CD4-positive, alpha-beta T cell treated with Interleukin-1 beta for 1 hour (primary cell): ENCODE measurements at regions not wholly inside any gene's neighbourhood (a gene's known extent, or its start where the extent isn't known, plus 50 kb on each side); places are given as distances from the start of the nearest gene placed in this dataset.

Source experiments
- DNase-seq, 2 donors: peaks; one replicate each; pipeline ENCODE4 v3.0.0-alpha.2; 2020 to 2022

DNA sequence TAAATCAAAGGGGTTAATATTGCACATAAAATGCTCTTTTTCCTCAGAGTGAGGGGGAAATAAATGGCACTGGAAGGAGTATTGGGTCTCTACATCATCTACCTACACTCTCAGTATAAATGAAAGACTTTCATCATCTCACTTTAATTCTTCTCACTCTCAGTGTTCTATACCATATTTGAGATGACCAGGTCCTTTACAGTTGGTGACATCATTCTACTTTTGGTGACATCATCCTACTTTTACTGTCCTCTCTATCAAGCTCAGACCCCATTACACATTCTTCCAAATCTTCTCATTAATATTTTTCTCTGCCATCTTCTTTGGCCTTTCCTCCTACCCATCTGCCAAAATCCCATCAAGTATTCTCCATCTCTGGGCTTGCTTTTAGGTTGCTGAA lies 74.6 kb upstream of the TMEM106B start:
- no peak for DNase-seq

DNA sequence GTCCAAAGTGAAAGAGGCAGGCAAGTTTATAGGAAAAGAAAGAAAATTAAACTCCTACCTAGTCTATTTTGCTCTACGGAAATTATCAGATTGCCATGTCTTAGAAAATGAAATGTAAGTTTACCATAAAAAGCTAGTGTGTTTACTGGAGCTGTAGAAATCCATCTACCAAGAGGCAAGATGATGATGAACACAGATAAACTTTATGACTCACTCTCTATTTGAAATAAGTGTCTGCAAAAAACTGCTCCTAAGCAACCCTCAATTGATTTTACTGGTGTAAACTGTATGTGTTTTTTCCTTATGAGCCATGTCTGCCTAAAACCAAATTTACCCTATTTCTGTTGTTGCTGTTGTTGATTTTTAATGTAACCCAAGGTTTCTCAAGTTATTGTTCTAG lies 73.8 kb upstream of the TMEM106B start:
- DNase-seq = no peak

DNA sequence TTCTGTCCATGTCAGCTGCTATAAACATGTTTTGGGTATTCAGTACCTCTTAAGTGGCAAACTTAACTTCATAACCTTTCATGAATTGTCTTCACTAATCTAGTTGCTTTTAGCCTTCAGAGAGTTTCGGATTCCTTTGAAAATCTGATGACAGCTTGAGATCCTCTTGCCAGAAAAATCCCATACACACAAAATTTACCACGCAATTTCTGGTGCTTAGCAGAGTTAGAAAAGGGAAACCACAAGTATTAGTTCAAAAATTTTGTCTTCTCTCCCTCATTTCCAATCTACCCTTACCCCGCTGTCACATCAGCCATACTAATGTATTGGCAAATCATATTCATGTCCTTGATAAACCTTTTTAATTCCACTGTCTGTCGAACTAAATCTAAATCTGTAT lies 72.7 kb upstream of the TMEM106B start:
- DNase-seq = no peak

DNA sequence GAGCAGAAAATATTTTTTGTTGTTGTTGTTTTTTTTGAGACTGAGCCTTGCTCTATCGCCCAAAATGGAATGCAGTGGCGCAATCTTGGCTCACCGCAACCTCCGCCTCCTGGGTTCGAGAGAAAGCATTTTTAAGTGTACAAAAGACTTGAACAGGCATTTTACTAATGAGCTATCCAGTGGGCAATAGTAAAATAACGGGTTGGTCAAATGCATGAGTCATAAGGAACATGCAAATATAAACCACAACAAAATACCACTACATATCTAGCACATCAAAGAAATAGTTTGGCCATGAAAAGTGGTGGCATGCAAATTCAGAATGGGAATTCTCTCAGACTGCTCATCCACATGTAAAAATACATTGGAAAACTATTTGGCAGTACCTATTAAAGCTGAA lies 71.7 kb upstream of the TMEM106B start:
- no peak for DNase-seq

DNA sequence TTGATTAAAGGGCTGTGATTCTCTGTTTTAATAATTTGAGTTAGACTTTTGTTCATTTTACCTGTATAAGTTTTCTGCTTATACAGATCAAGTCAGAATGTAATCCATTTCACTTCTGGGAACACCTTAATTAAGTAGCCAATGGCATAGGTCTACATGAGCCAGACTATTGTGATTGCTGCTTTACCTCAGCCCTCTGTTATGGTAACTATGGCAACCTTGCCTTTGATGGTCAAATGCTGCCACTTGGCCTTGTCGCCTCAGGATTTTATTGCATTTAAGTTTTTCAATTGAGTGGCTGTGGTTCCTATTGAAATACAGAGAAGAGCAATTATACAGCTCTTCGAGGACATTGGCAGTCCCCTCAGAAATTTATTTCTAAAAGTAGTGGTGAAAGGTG lies 64.3 kb upstream of the TMEM106B start:
- no peak for DNase-seq

DNA sequence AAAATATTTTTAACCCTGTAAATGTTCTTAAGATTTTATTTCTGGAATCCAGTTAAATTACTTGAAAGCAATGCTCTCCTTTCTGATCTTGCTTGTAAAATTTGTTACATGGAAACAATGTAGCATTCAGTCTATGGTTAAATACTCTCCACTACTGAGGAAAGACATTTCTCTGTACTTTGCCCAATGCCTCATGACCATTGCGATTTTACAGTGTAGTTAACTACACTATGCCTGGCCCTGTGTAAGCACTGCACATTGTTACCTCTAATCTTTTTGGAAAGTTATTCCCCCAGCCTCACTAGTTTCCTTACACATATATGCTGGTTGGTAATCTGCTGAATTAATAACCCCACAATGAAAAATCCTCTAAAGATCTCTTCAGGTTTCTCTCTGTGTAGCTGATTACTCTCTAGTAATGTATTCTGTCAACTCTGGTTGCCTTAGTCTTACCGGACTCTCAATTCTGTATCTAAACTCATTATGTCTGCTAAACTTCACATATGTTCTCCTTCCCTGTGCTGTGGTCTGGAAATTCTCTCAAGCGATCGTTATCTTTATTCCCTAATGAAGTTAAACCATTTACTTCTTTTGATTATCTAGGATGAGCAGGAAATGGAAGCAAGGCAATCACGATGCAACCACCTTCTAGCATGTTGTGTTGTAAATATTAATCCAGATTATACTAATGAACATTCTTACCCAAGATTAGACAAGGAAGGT lies 58.7 kb upstream of the TMEM106B start:
- DNase-seq = no peak

DNA sequence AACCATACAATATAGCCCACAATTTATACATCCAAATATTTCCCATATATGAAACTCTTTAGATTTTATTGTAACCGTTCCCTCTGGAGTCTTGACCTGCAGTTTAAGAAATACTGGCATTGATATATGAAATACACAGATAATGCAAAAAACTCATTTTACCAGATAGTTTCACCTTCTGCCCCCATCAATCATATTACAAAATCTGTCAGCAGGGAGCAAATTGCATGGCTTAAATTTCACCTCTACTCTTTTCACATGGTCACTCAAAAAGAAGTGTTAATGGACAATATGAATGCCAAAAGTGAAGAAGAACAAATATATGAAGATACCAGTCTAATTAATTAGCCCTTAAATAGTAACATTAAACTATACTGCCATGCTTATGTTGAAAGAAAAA lies 57.0 kb upstream of the TMEM106B start:
- DNase-seq = no peak

DNA sequence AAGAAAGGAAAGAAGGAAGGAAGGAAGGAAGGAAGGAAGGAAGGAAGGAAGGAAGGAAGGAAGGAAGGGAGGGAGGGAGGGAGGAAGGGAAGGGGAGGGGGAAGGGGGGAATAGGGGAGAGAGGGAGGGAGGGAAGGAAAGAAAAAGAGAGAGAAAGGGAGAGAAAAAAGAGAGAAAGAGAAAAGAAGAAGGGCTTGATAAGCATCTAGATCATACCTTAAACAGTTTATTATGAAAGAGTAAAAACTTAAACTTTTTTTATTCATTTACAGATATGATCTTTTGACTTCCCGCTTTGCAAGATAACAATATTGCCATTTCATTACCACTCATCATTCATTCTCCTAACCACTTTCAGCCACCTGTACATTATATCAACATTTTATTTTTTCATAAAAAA lies 53.6 kb upstream of the TMEM106B start:
- no peak for DNase-seq

DNA sequence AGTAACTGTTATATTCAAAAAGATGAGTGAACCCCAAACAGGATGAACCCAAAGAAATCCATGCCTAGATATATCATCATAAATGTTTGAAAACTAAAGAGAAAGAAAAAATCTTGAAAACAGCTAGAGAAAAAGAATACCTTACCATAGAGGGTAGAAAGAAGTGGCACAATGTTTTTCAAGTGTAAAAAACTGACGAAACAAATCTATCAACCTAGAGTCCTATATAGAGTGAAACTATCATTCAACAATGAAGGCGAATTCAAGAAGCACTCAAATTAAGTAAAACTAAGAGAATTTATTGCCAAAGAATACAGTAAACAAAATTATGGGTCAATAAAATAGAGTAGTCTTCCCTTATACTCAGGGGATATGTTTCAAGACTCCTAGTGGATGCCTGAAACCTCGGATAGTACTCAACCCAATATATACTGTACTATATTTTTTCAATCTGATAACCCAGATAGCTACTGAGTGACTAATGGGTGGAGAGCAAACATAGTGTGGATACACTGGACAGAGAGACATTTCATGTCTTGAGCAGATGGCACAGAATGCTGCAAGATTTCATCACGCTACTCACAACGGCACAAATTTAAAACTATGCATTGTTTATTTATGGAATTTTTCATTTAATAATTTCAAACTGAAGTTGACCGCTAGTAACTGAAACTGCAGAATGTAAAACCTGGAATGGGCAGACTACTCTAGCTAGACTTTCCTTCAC lies 52.6 kb upstream of the TMEM106B start:
- no peak for DNase-seq

DNA sequence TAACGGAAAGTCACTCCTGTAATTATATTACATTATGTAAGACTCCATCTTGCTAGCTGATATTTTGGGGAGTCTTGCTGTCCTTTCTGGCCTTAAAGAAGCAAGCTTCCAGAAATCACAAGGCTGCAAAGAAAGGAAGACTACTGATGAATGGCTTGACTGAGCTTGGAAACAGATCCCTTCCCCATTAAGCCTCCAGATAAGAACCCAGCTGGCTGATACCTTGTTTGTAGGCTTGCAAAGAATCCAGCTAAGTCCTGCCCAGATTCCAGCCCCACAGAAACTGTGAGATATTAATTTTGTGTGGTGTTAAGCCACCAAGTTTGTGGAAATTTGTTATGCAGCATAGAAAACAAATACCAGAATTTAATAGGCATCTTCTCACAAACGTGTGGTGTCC lies 49.9 kb upstream of the TMEM106B start:
- DNase-seq = no peak
